Left colon (tissue), 2 donors: ENCODE measurements at regions not wholly inside any gene's neighbourhood (a gene's known extent, or its start where the extent isn't known, plus 50 kb on each side); places are given as distances from the start of the nearest gene placed in this dataset.

Experiments used
- ATAC-seq: fragments of 200-7000 bp; cut with Tn5 transposase; one replicate; pipeline ENCODE4 v1.9.1; 2020; ENCODE audit warnings: mild to moderate bottlenecking, moderate library complexity
- DNase-seq, 2 donors: peaks; one replicate each; pipeline ENCODE4 v3.0.0-alpha.2; 2020
- intact Hi-C, 2 donors: fragments of 100-400 bp; cut with DNase I in 1 of 2; cut with micrococcal nuclease in 1 of 2; formaldehyde crosslinking; loops; one replicate each; pipeline versions ENCODE4 v1.11.2 to v1.14.0; 2022; cut with DNase I, micrococcal nuclease
- donor health status: DM: no; HTN: no; CAD: no.
- donor health status: DM: yes; HTN: yes; CAD: no.

DNA sequence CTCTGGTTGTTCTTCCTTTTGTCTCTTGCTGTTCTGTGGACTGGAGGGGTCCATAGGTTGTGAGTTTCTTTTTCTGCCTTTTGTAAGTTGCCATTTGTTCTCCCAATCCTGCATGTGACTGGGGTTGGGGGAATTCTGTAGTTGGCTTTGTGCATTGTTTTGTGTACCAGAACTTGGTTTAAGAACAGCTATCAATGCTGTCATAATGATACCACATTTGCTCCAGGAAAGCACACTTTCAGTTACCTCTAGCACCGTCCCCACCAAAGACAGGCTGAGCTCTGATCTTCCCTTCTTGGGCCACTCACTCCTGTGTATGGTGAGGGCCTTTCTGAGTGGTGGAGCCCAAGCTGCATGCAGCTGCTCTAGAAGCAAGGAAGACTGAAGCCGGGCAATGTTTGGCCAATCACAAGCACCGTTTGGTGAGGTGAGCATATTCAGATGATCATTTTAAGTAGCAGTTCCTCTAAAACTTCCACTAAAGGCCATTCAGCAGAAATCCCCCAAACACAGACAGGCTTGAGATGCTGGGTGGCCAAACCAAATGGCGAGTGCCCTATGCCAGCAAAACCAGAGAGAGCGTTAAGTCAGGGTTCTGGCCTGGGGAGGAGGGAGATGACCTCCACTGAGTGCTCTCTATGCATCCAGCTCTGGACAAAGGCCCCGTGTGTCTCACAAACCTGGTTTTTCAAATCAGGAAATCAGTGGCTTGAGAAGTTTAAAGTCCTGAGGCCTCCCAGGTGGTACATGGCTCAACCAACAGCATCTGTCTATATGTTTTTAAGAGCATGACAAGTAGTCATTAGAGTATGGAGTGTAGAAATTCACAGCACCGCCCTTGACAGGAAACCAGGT, 120.7 kb upstream of the SPATA13 start:
- intact Hi-C loops: no loop called here
- DNase-seq: no peak

DNA sequence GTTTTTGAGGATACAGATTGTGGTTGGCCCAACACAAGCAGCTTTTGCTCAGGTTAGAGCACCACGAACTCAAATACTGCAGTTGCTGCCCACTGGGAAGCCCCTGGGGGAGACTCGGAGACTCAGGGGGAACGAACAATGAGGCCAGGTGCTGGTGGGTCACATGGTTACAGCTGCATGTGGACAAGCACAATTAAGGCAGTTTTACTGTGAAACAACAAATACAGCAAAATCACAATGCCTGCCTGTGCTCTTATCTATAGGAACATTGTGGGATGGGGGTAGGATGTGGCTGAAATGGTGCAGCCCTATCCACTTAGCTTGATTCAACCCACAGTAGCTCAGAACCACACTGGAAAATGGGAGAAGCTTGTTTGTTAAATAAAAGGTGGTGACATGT, 119.7 kb upstream of the SPATA13 start:
- no peak for ATAC-seq
- intact Hi-C loops: no loop called here
- DNase-seq: no peak

More for the DNA sequence above, 120.7 kb upstream of the SPATA13 start:
- no peak for ATAC-seq

GRCh38 chr13:24041651-24042225, 118.8 kb upstream of the SPATA13 start:
- ATAC-seq (no peak), DNase-seq (no peak)
- intact Hi-C loops: no loop called here

DNA sequence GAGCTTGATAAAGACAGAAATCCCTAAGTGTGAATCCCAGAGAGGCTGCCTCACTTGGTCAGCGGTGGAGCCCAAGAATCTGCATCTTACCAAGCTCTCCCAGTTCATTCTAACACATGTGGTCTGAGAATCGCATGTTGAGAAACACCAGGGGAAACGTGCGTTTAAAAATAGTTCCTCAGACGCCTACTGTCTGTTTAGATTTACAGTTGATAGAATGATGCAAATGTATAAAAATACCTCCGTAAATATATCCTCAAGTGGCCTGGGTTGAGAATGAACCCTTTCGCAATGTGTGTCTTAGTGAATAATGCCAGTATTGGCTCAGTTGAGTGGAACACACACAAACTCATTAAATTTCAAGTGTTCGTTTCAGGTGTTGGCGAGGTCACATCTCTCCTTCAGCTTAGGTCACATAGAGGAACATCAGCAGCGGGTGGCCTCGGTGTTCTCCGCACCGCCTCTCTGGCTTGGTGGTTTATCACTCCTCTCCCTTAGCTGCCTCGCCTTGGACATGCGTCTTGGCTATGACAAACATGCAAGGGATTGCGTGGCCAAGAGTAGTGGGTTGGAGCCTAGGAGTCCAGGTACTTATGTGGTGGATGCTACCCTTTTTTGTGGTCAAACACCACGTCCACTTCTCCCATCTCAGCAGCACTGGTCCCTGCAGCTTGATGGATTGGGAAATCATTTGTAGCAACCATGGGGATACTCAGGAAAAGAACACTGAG, 117.6 kb upstream of the SPATA13 start:
- no peak for ATAC-seq
- no peak for DNase-seq
- intact Hi-C loops: no loop called here

- intact Hi-C loops: no loop called here
- no peak for ATAC-seq
Observed at GRCh38 chr13:24043590-24044350, 116.8 kb upstream of the SPATA13 start.

DNA sequence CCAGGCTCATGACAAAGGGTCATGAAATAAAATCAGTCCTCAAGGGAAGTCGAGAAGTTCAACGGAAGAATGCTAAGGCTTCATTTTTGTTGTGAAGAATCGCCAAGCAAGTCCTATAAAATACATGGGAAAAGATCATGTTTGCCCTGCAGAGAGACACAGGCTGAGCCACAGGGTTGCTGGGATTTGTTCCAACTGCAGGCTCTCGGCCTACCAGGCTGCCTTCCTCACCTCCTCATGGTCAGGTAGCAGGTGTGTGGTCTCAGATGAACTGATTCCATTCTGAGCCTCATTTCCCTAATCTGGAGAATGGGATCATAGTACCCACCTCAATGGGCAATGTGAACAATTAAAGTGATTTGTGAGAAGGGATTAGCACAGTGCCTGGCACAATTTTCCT, 114.9 kb upstream of the SPATA13 start:
- no peak for DNase-seq
- intact Hi-C loops: no loop called here
- no peak for ATAC-seq

More at GRCh38 chr13:24043590-24044350, 116.8 kb upstream of the SPATA13 start:
- DNase-seq: no peak

- intact Hi-C loops: loop anchor here in 1 of 2 donors (10.0 kb wide), 1 partner anchor 164 kb away; no protein-coding TSS in a partner anchor
- ATAC-seq (no peak), DNase-seq (peak in 1 of 2 donors; percentile 26)
Observed at GRCh38 chr13:24050292-24050711, 110.2 kb upstream of the SPATA13 start.

GRCh38 chr13:24050796-24051715, 109.5 kb upstream of the SPATA13 start:
- ATAC-seq: peak; percentile 43
- intact Hi-C loops: loop anchor here in 1 of 2 donors (10.0 kb wide), 1 partner anchor 164 kb away; no protein-coding TSS in a partner anchor
- no peak for DNase-seq

GRCh38 chr13:24052547-24053518, 107.7 kb upstream of the SPATA13 start:
- intact Hi-C loops: loop anchor here in 1 of 2 donors (10.0 kb wide), 1 partner anchor 162 kb away; no protein-coding TSS in a partner anchor
- DNase-seq (no peak), ATAC-seq (no peak)

DNA sequence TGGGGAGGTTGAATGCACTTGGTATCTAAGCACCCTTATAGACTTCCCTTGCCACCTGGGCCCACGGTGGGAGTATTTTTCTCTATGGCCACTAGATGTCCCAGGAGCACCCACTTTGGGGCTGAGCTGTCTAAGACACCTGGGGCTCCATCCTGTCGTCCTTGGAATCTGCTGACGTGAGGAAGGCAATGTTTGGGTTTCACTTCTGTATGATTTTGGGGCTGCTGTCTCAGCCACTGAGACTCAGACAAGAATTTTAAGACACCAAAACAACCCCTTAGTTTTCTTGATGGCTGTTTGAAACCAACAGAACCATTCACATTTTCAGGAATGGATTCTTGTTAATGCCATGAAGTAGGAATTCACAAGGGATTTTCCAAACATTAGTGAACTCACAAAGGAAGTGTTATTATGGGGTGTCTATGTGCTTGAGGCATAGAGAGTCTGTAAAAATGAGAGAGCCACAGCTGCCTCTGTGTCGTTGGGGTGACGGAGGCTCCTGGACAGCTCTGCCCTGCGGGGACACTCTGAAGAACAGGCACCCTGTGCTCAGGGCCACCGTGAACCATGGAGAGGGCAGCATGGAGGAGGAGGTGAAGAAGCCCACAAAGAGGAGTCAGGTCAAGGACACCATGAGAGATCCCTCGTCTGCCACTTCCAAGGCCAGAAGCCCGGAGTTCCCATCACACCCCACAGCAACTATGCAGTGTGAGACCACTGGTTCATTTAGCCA, 106.8 kb upstream of the SPATA13 start:
- intact Hi-C loops: loop anchor here in 1 of 2 donors (10.0 kb wide), 1 partner anchor 161 kb away; no protein-coding TSS in a partner anchor

GRCh38 chr13:24056616-24057137, 103.8 kb upstream of the SPATA13 start:
- DNase-seq (no peak), ATAC-seq (no peak)
- intact Hi-C loops: loop anchor here in 1 of 2 donors (10.0 kb wide), 1 partner anchor 158 kb away; no protein-coding TSS in a partner anchor

More for the DNA sequence above, 106.8 kb upstream of the SPATA13 start:
- DNase-seq: peak; percentile 60 to 61
- ATAC-seq: peak; percentile 97

- intact Hi-C loops: no loop called here
- DNase-seq (no peak), ATAC-seq (no peak)
Observed at GRCh38 chr13:24060993-24061392, 99.5 kb upstream of the SPATA13 start.

DNA sequence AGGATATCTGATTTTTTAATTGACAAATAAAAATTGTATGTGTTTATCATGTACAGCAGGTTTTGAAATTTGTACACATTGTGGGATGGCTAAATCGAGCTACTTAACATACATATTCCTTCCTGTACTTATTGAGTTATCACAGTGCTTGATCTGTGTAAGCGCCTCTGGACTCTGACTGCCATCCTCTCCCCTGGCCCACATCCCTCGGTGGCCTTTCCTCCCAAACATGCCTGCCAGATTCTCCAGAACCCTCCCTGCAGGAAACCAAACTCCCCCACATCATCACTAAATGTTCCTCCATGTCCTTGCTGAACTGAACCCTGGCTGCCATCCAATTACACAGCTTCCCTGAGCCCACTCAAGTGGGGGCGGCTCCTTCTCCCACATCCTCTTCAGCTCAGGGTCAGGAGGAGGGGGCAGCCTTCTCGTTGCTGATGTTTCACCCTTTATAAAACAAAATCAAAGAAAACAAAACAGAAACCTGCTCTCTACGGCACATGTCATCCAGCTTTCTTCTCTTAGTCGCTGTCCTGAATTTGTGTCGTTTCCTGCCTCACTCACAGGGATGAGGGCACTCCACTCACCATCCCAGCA, 97.1 kb upstream of the SPATA13 start:
- no peak for ATAC-seq
- no peak for DNase-seq

GRCh38 chr13:24064371-24064770, 96.1 kb upstream of the SPATA13 start:
- intact Hi-C loops: no loop called here
- no peak for DNase-seq
- ATAC-seq: peak; percentile 73

More for the DNA sequence above, 97.1 kb upstream of the SPATA13 start:
- intact Hi-C loops: no loop called here

DNA sequence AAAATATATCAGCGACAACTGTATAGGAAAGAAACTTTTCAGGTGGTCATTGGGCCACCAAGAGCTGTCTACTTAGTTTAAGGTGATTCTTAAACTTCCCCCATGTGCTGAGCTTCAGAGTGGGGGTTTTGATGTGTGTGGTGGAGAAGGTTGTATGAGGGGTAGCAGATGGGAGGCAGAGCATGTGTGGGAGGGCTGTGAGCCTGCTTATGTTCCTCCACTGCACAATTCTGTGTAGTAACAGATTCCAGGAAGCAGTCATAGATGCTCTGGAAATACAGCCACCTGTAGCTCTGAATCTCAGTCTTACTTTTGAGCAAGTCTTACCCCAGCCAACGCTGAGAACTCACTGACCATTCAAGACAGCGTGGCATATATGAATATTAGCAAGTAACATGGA, 95.3 kb upstream of the SPATA13 start:
- no peak for DNase-seq
- intact Hi-C loops: no loop called here

More for the DNA sequence above, 95.3 kb upstream of the SPATA13 start:
- no peak for ATAC-seq
